ENCODE measurements at regions not wholly inside any gene's neighbourhood (a gene's known extent, or its start where the extent isn't known, plus 50 kb on each side); places are given as distances from the start of the nearest gene placed in this dataset.
A peak's percentile ranks its signal among the peaks of the same experiment; 100 is the strongest.
"Not testable (repeated sequence)": the region's sequence is repeated elsewhere in the genome, so short reads cannot be mapped to it uniquely, and the experiment has no call there.

- Histone ChIP-seq H3K27me3 (ENCODE audit: insufficient read depth) (no peaks in the 10 kb centered on the region), H3K36me3 (ENCODE audit: insufficient read depth) (no peaks in the 10 kb centered on the region), H3K9me2 (ENCODE audit: insufficient read depth) (peaks cover 6% of the 10 kb centered on the region; the same call in 1 of the 2 replicates), H3K4me3 (no peak overlapping the region), H4K20me1 (replicated peaks; ENCODE audit: insufficient read depth) (no peaks in the 10 kb centered on the region), H3K79me2 (replicated peaks; ENCODE audit: insufficient read depth) (no peaks in the 10 kb centered on the region), H3K4me1 (ENCODE audit: insufficient read depth) (peaks cover 13% of the 10 kb centered on the region), H3F3A (replicated peaks; ENCODE audit: low read depth) (no peaks in the 10 kb centered on the region), H3K4me2 (no peak overlapping the region), H3K27ac (ENCODE audit: low read depth) (no peak overlapping the region), H2AFZ (no peak overlapping the region)
- Mint-ChIP-seq H3K9me3 (no peaks in the 10 kb centered on the region; the same call in 2 of the 3 replicates), H3K36me3 (ENCODE audit: low read depth) (no peaks in the 10 kb centered on the region), H3K27me3 (ENCODE audit: insufficient read depth, low read depth, poor library complexity) (peaks cover 2% of the 10 kb centered on the region), H3K27ac (no peak overlapping the region), H3K4me1 (peaks cover 12% of the 10 kb centered on the region), H3K4me3 (no peak overlapping the region)
- no peak for DNase-seq (ENCODE audit: low spot score)
- no peak for ATAC-seq
- TF ChIP-seq ZNF462 (CRISPR knock-in tag; IDR thresholded peaks at IDR 0.05) (no peak), EZH2phosphoT487 (IDR thresholded peaks at IDR 0.05; ENCODE audit: unreplicated experiment) (no peak), REST (IDR thresholded peaks at IDR 0.05; ENCODE audit: unreplicated experiment) (no peak), POLR2AphosphoS5 (IDR thresholded peaks at IDR 0.05; ENCODE audit: low read depth) (no peak)
Observed at GRCh38 chr5:91770400-91770799, 387.3 kb upstream of the ARRDC3 start.

GRCh38 chr5:91757383-91757782 is 374.3 kb upstream of the ARRDC3 start:
- H3K4me3 Mint-ChIP-seq; H3K4me2 ChIP-seq; DNase-seq (ENCODE audit: low spot score); H3K27me3 ChIP-seq (ENCODE audit: insufficient read depth); H4K20me1 ChIP-seq (replicated peaks; ENCODE audit: insufficient read depth); H3K4me1 Mint-ChIP-seq; H3K79me2 ChIP-seq (replicated peaks; ENCODE audit: insufficient read depth); H3K4me1 ChIP-seq (ENCODE audit: insufficient read depth); H3K36me3 ChIP-seq (ENCODE audit: insufficient read depth); H3F3A ChIP-seq (replicated peaks; ENCODE audit: low read depth); H3K27ac ChIP-seq (ENCODE audit: low read depth); H3K27me3 Mint-ChIP-seq (ENCODE audit: insufficient read depth, low read depth, poor library complexity); H3K4me3 ChIP-seq; H3K27ac Mint-ChIP-seq; H3K9me3 Mint-ChIP-seq; H3K9me2 ChIP-seq (ENCODE audit: insufficient read depth); H3K36me3 Mint-ChIP-seq (ENCODE audit: low read depth); ATAC-seq: not testable (repeated sequence)
- 0 out of 2 replicates have a peak overlapping the region, but pooled peaks have one; percentile 20 for H2AFZ ChIP-seq

All from GM23338 (cell line).